ENCODE measurements at regions not wholly inside any gene's neighbourhood (a gene's known extent, or its start where the extent isn't known, plus 50 kb on each side); places are given as distances from the start of the nearest gene placed in this dataset.
"Not testable (repeated sequence)": the region's sequence is repeated elsewhere in the genome, so short reads cannot be mapped to it uniquely, and the experiment has no call there.

GRCh38 chr21:20902511-20902910 lies 95.7 kb upstream of the NCAM2 start:
- H3K36me3 ChIP-seq = no peaks in the 10 kb centered on the region
- no peak overlapping the region for H3K4me3 ChIP-seq
- no peaks in the 10 kb centered on the region for H3K4me1 ChIP-seq
- H3K9me3 ChIP-seq = no peaks in the 10 kb centered on the region
- DNase-seq (ENCODE audit: low spot score in 2 of 2) = no peak
- no peak overlapping the region for H3K27ac ChIP-seq
- intact Hi-C loops (cut with DNase I) = no loop called here
- TF ChIP-seq, protein P1, sequence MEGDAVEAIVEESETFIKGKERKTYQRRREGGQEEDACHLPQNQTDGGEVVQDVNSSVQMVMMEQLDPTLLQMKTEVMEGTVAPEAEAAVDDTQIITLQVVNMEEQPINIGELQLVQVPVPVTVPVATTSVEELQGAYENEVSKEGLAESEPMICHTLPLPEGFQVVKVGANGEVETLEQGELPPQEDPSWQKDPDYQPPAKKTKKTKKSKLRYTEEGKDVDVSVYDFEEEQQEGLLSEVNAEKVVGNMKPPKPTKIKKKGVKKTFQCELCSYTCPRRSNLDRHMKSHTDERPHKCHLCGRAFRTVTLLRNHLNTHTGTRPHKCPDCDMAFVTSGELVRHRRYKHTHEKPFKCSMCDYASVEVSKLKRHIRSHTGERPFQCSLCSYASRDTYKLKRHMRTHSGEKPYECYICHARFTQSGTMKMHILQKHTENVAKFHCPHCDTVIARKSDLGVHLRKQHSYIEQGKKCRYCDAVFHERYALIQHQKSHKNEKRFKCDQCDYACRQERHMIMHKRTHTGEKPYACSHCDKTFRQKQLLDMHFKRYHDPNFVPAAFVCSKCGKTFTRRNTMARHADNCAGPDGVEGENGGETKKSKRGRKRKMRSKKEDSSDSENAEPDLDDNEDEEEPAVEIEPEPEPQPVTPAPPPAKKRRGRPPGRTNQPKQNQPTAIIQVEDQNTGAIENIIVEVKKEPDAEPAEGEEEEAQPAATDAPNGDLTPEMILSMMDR (IDR thresholded peaks at IDR 0.05) = no peak
- H3K27me3 ChIP-seq = no peaks in the 10 kb centered on the region

DNA sequence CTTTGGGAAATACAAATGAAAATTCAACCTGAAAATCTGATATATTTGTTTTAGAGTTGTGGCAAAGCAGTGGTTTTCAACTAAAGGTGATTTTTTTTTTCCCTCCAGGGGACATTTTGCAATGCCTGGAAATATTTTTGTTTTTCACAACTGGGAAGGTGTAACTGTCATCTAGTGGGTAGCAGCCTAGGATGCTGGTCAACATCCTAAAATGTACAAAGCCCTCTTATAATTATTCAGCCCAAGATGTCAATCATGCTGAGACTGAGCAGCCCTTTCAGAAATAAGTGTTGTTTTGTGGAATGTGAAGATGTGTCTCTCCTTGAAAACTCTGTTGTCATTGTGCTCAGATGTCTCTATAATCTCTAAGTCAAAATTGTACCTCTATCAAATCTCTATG lies 95.2 kb upstream of the NCAM2 start:
- Histone ChIP-seq H3K27ac (no peak overlapping the region), H3K4me3 (no peak overlapping the region), H3K9me3 (no peaks in the 10 kb centered on the region), H3K36me3 (no peaks in the 10 kb centered on the region), H3K4me1 (no peaks in the 10 kb centered on the region), H3K27me3 (no peaks in the 10 kb centered on the region)
- no peak for DNase-seq (ENCODE audit: low spot score in 2 of 2)
- TF ChIP-seq, protein P1 (IDR thresholded peaks at IDR 0.05) = no peak
- intact Hi-C loops (cut with DNase I) = no loop called here

DNA sequence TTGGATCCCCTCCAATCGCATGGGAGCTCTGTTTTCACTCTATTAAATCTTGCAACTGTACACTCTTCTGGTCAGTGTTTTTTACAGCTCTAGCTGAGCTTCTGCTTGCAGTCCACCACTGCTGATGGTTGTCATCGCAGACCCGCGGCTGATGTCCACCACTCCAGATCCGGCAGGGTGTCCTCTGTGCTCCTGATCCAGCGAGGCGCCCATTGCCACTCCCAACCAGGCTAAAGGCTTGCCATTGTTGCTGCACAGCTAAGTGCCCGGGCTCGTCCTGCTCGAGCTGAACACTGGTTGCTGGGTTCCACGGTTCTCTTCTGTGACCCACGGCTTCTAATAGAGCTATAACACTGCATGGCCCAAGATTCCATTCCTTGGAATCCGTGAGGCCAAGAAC lies 70.7 kb upstream of the NCAM2 start:
- H3K27ac ChIP-seq; H3K9me3 ChIP-seq; intact Hi-C loops (cut with DNase I); DNase-seq (ENCODE audit: low spot score in 2 of 2); H3K27me3 ChIP-seq; H3K4me1 ChIP-seq; H3K4me3 ChIP-seq; H3K36me3 ChIP-seq: not testable (repeated sequence)

GRCh38 chr21:20942523-20942922 lies 55.7 kb upstream of the NCAM2 start:
- TF ChIP-seq, protein P1 (IDR thresholded peaks at IDR 0.05) = no peak
- intact Hi-C loops (cut with DNase I) = no loop called here
- DNase-seq (ENCODE audit: low spot score in 2 of 2) = no peak
- H3K36me3 ChIP-seq = no peaks in the 10 kb centered on the region
- no peaks in the 10 kb centered on the region for H3K9me3 ChIP-seq
- H3K4me1 ChIP-seq = no peaks in the 10 kb centered on the region
- no peaks in the 10 kb centered on the region for H3K27me3 ChIP-seq
- H3K27ac ChIP-seq = no peak overlapping the region
- H3K4me3 ChIP-seq = no peak overlapping the region

- Histone ChIP-seq H3K4me3 (no peak overlapping the region), H3K27ac (no peak overlapping the region), H3K36me3 (no peaks in the 10 kb centered on the region), H3K9me3 (no peaks in the 10 kb centered on the region), H3K4me1 (no peaks in the 10 kb centered on the region), H3K27me3 (no peaks in the 10 kb centered on the region)
- TF ChIP-seq, protein P1 (IDR thresholded peaks at IDR 0.05) = no peak
- intact Hi-C loops (cut with DNase I) = no loop called here
- no peak for DNase-seq (ENCODE audit: low spot score in 2 of 2)
Measured at GRCh38 chr21:20943561-20943997, 54.6 kb upstream of the NCAM2 start.

DNA sequence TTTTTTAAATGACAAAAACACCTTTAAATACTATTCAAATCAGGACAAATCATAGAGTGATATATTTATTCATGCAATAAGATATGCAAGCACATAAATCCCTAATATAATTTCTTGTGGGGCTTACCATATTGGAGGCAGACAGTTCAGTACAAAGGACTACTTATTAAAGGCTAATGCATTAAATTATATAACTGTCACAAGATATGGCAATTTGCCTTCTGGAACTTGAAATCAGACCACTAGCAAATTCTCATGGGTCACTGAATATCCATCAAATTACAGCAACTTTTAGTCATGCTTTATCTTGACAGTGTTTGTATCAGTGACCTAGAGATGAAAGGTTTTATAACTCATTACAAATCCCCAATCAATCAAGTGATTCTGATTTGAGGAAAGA lies 54.1 kb upstream of the NCAM2 start:
- no peak overlapping the region for H3K27ac ChIP-seq
- TF ChIP-seq, protein P1 (IDR thresholded peaks at IDR 0.05) = no peak
- intact Hi-C loops (cut with DNase I) = no loop called here

More for the DNA sequence above, 54.1 kb upstream of the NCAM2 start:
- no peaks in the 10 kb centered on the region for H3K4me1 ChIP-seq
- no peak overlapping the region for H3K4me3 ChIP-seq
- no peaks in the 10 kb centered on the region for H3K36me3 ChIP-seq
- DNase-seq (ENCODE audit: low spot score in 2 of 2) = no peak
- no peaks in the 10 kb centered on the region for H3K27me3 ChIP-seq
- H3K9me3 ChIP-seq = no peaks in the 10 kb centered on the region
